K562 (cell line): ENCODE measurements at regions not wholly inside any gene's neighbourhood (a gene's known extent, or its start where the extent isn't known, plus 50 kb on each side); places are given as distances from the start of the nearest gene placed in this dataset.

Experiments
- ATAC-seq: fragments of 200-7000 bp; cut with Tn5 transposase; 3 replicates; pipeline ENCODE4 v1.9.1; 2020; ENCODE audit warnings: moderate library complexity
- BruUV-seq: library from RNA; stranded (reverse); fragments of 400-500 nt; replicated peaks from 2 replicates; lab custom pipeline; 2021; lab: Mats Ljungman, UMichigan
- CTCF ChIA-PET: fragments of 300-600 bp; formaldehyde crosslinking; extraction: SDS; loops from one replicate; lab custom pipeline; 2021; ENCODE audit warnings: low intra/inter-chr PET ratio; lab: Yijun Ruan, JAX
- POLR2A ChIA-PET: fragments of 300-600, 350-650 bp; sonication (Branson Sonifier 250); formaldehyde crosslinking; extraction: SDS; loops from one replicate; lab custom pipeline; 2021; ENCODE audit warnings: antibody characterized with exemption, inconsistent platforms; lab: Yijun Ruan, JAX
- DNase-seq, 4 experiments: peaks; one replicate each; pipeline versions ENCODE4 v3.0.0 to v3.0.0-alpha.2; 2011 to 2018; ENCODE audit warnings: low spot score in 3 of 4, mixed read lengths in 3 of 4; ENCODE audit errors: extremely low read depth in 1 of 4
- FAIRE-seq: peaks from 2 replicates; lab custom pipeline; 2011; peaks lifted over from hg19 to GRCh38; lab: Jason Lieb, UNC
- H2AFZ ChIP-seq: 2 replicates; pipeline ENCODE4 v1.6.0; 2011; ENCODE audit warnings: low read depth, low read length, control low read depth, inconsistent platforms
- H3K27ac ChIP-seq: fragments of 200-600 bp; 3 replicates; pipeline ENCODE4 v1.8.0; 2011; ENCODE audit warnings: low read depth, mild to moderate bottlenecking, control low read depth, inconsistent platforms, low read length, moderate library complexity, mixed read lengths; ENCODE audit errors: extremely low read depth
- H3K27me3 ChIP-seq, 2 experiments: fragments of 300-600 bp in 1 of 2; 2 replicates in 1 of 2; 3 replicates in 1 of 2; pipeline versions ENCODE4 v1.6.0 to v1.8.0; 2011; ENCODE audit warnings: inconsistent platforms in 2 of 2, low read length in 2 of 2, mild to moderate bottlenecking in 1 of 2, mixed read lengths in 1 of 2, moderate library complexity in 1 of 2; ENCODE audit not compliant: control insufficient read depth in 2 of 2, insufficient read depth in 2 of 2
- H3K36me3 ChIP-seq: fragments of 300-600 bp; 3 replicates; pipeline ENCODE4 v1.8.0; 2011; ENCODE audit warnings: mild to moderate bottlenecking, low read length, inconsistent platforms; ENCODE audit not compliant: control insufficient read depth, insufficient read depth
- H3K4me1 ChIP-seq, 2 experiments: fragments of 200-600 bp in 1 of 2; replicated peaks in 1 of 2; 2 replicates in 1 of 2; 3 replicates in 1 of 2; pipeline versions ENCODE4 v1.5.1 to v1.8.0; 2011; ENCODE audit warnings: inconsistent platforms in 2 of 2, low read length in 2 of 2, mild to moderate bottlenecking in 1 of 2, mixed read lengths in 1 of 2, moderate library complexity in 1 of 2; ENCODE audit not compliant: control insufficient read depth in 2 of 2, insufficient read depth in 2 of 2
- H3K4me2 ChIP-seq: 2 replicates; pipeline ENCODE4 v1.6.1; 2011; ENCODE audit warnings: low read length, control low read depth, inconsistent platforms, mixed read lengths; ENCODE audit not compliant: insufficient read depth
- H3K4me3 ChIP-seq: fragments of 200-600 bp; sonication (generic), shearing (Covaris generic); 2 replicates; pipeline ENCODE4 v1.5.1; 2016; ENCODE audit warnings: control low read depth, inconsistent platforms
- H3K79me2 ChIP-seq: fragments of 200-600 bp; 3 replicates; pipeline ENCODE4 v1.8.0; 2011; ENCODE audit warnings: low read length, inconsistent platforms; ENCODE audit not compliant: control insufficient read depth, insufficient read depth
- H3K9ac ChIP-seq, 2 experiments: 2 replicates each; pipeline versions ENCODE4 v1.6.0 to v1.6.1; 2011; ENCODE audit warnings: low read depth in 2 of 2, low read length in 2 of 2, control low read depth in 1 of 2, inconsistent platforms in 1 of 2, mild to moderate bottlenecking in 1 of 2, mixed read lengths in 1 of 2; ENCODE audit not compliant: insufficient read depth in 1 of 2
- H3K9me1 ChIP-seq: one replicate; pipeline ENCODE4 v1.6.0; 2011; ENCODE audit warnings: inconsistent platforms, mild to moderate bottlenecking, low read length, moderate library complexity; ENCODE audit not compliant: control insufficient read depth, insufficient read depth
- H3K9me3 ChIP-seq: replicated peaks from 2 replicates; pipeline ENCODE4 v1.5.1; 2011; ENCODE audit warnings: low read depth, low read length, inconsistent platforms; ENCODE audit not compliant: control insufficient read depth, insufficient read depth
- H4K20me1 ChIP-seq: replicated peaks from 2 replicates; pipeline ENCODE4 v1.6.1; 2011; ENCODE audit warnings: low read length, inconsistent platforms, mixed read lengths; ENCODE audit not compliant: control insufficient read depth, insufficient read depth
- BRF1 ChIP-seq: IDR thresholded peaks from 3 replicates; pipeline ENCODE4 v1.6.1; 2011; ENCODE audit warnings: borderline replicate concordance, mild to moderate bottlenecking; ENCODE audit not compliant: insufficient read length; ENCODE audit errors: extremely low read depth
- DNMT1 ChIP-seq: fragments of 450-650 bp; IDR thresholded peaks from 2 replicates; pipeline ENCODE4 v1.6.1; 2016; ENCODE audit warnings: antibody characterized with exemption, mild to moderate bottlenecking
- FOXP1 ChIP-seq: sonication (generic); formaldehyde crosslinking; IDR thresholded peaks from 2 replicates; pipeline ENCODE4 v1.8.0; 2022; ENCODE audit warnings: mild to moderate bottlenecking, missing genetic modification reagents
- MAZ ChIP-seq, 2 experiments: fragments of 450-650 bp in 1 of 2; sonication (generic) in 1 of 2; formaldehyde crosslinking; IDR thresholded peaks in 1 of 2; conservative IDR thresholded peaks in 1 of 2; 2 replicates each; pipeline versions ENCODE4 v1.4.0 to v1.5.0; 2020; ENCODE audit warnings: mild to moderate bottlenecking in 1 of 2, missing genetic modification reagents in 1 of 2
- NCOA1 ChIP-seq: fragments of 450-650 bp; IDR thresholded peaks from 2 replicates; pipeline ENCODE4 v1.6.1; 2016; ENCODE audit warnings: low read depth
- OTX1 ChIP-seq: fragments of 450-650 bp; formaldehyde crosslinking; IDR thresholded peaks from 2 replicates; pipeline ENCODE4 v1.4.0; 2022; ENCODE audit warnings: mild to moderate bottlenecking
- PCBP2 ChIP-seq: fragments of 200-400 bp; formaldehyde crosslinking; IDR thresholded peaks from 2 replicates; pipeline ENCODE4 v1.6.1; 2018; ENCODE audit warnings: low read length, low read depth, mild to moderate bottlenecking, moderate library complexity; ENCODE audit not compliant: poor library complexity, severe bottlenecking
- RFX7 ChIP-seq: fragments of 250-450 bp; sonication (Bioruptor Pico); IDR thresholded peaks from 2 replicates; pipeline ENCODE4 v1.5.1; 2021; ENCODE audit warnings: mild to moderate bottlenecking
- ZNF12 ChIP-seq: sonication (generic); formaldehyde crosslinking; IDR thresholded peaks from 2 replicates; pipeline ENCODE4 v1.4.0; 2020; ENCODE audit warnings: mild to moderate bottlenecking, missing genetic modification reagents
- ZNF184 ChIP-seq: sonication (generic); formaldehyde crosslinking; IDR thresholded peaks from 2 replicates; pipeline ENCODE4 v1.5.0; 2020; ENCODE audit warnings: missing genetic modification reagents
- WGBS: fragments of 100-300 bp; shearing (Covaris generic); methylation state at CpG from one replicate; pipeline ENCODE4 v1.1.6; 2016; ENCODE audit warnings: low coverage, mixed read lengths; ENCODE audit not compliant: insufficient coverage; ENCODE audit errors: missing lambda C conversion rate; 5-methylcytosine and 5-hydroxymethylcytosine counted together
- in situ Hi-C: fragments of 300-500 bp; cut with MboI; formaldehyde crosslinking; loops from 4 replicates; pipeline ENCODE4 v1.15.0; 2018; ENCODE audit warnings: inconsistent platforms, mixed read lengths
- intact Hi-C: fragments of 100-400 bp; cut with micrococcal nuclease; formaldehyde crosslinking; loops from 2 replicates; pipeline ENCODE4 v1.14.2; 2022
- TF ChIP-seq, protein P1 (sequence below): fragments of 450-650 bp; formaldehyde crosslinking; conservative IDR thresholded peaks from 2 replicates; pipeline ENCODE4 v1.4.0; 2022; ENCODE audit warnings: mild to moderate bottlenecking, missing genetic modification characterization
- TF ChIP-seq, protein P2 (sequence below): sonication (generic); formaldehyde crosslinking; IDR thresholded peaks from 2 replicates; pipeline ENCODE4 v1.8.0; 2022; ENCODE audit warnings: missing genetic modification reagents, mild to moderate bottlenecking, borderline replicate concordance

DNA sequence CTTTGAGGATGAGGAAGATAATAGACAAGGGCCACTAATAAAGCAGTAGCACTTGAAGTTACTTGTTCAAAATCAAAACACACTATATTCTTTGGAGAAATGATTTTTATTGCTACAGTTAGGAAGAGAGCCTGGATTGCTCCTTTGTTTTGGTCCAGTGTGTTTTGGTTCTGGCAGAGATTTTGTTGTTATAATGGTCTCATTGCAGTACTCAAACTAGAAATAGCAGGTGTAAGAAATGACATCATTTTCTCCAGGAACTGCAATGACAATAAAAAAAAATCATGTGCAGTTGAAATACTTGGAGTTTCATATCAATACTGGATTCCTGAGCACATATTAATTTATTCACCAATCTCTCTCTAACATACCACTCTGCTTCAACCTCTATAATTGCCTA is 490.3 kb downstream of the CCDC85A start:
- Histone ChIP-seq H4K20me1 (no peaks in the 10 kb centered on the region), H3K9me1 (no peaks in the 10 kb centered on the region), H3K9me3 (no peaks in the 10 kb centered on the region), H3K79me2 (no peaks in the 10 kb centered on the region), H2AFZ (no peak overlapping the region), H3K4me2 (no peak overlapping the region), H3K9ac (no peak overlapping the region), H3K36me3 (no peaks in the 10 kb centered on the region), H3K27ac (no peak overlapping the region), H3K4me3 (no peak overlapping the region)
- no peak for FAIRE-seq
- intact Hi-C loops (no loop called here), in situ Hi-C loops (no loop called here)
- CTCF ChIA-PET, result no interaction called here
- BruUV-seq, result no TSS peak
- TF ChIP-seq RFX7 (CRISPR knock-in tag) (no peak), PCBP2 (no peak), BRF1 (no peak), FOXP1 (CRISPR knock-in tag) (no peak)
- TF ChIP-seq, protein P1, sequence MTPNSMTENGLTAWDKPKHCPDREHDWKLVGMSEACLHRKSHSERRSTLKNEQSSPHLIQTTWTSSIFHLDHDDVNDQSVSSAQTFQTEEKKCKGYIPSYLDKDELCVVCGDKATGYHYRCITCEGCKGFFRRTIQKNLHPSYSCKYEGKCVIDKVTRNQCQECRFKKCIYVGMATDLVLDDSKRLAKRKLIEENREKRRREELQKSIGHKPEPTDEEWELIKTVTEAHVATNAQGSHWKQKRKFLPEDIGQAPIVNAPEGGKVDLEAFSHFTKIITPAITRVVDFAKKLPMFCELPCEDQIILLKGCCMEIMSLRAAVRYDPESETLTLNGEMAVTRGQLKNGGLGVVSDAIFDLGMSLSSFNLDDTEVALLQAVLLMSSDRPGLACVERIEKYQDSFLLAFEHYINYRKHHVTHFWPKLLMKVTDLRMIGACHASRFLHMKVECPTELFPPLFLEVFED (CRISPR knock-in tag), result no peak
- TF ChIP-seq, all 486 proteins: peak for 0
- POLR2A ChIA-PET, result no interaction called here
- Histone ChIP-seq H3K27me3 (no peaks in the 10 kb centered on the region), H3K4me1 (no peaks in the 10 kb centered on the region)
- ATAC-seq (no peak), DNase-seq (no peak)

DNA sequence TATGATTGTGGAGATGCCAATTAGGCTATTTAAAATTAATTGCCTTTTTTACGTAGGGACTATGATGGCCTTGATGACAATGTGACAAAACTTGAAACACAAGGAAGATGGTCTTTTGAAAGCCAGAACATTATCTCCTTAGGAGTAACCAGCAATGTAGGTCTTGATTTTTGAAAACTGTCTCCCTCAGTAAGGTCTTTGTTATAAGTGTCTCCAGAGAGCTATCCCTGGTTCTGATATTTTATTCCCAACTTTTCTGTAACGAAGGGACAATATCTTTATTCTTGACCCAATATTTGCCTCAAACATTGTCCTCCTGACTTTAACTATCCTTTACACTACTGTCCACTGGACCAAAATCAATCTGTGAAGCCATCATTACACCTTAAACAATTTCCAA is 493.2 kb downstream of the CCDC85A start:
- no peak overlapping the region for H3K4me3 ChIP-seq
- ATAC-seq (no peak), FAIRE-seq (no peak), DNase-seq (no peak)
- no peaks in the 10 kb centered on the region for H3K9me1 ChIP-seq
- no peak overlapping the region for H3K4me2 ChIP-seq
- ChIA-PET CTCF (no interaction called here), POLR2A (no interaction called here)
- intact Hi-C loops, result no loop called here
- no peaks in the 10 kb centered on the region for H3K27me3 ChIP-seq
- no peaks in the 10 kb centered on the region for H4K20me1 ChIP-seq
- H3K4me1 ChIP-seq, result no peaks in the 10 kb centered on the region
- BruUV-seq, result no TSS peak
- WGBS, result 0% methylated on average over 2 of the region's 2 CpGs
- no peak overlapping the region for H2AFZ ChIP-seq
- no peaks in the 10 kb centered on the region for H3K9me3 ChIP-seq
- no peaks in the 10 kb centered on the region for H3K36me3 ChIP-seq
- H3K79me2 ChIP-seq, result no peaks in the 10 kb centered on the region
- in situ Hi-C loops, result no loop called here
- H3K9ac ChIP-seq, result no peak overlapping the region
- H3K27ac ChIP-seq, result no peak overlapping the region
- TF ChIP-seq MAZ (CRISPR knock-in tag; conservative IDR thresholded peaks at IDR 0.05 in 1 of 2, IDR thresholded peaks at IDR 0.05 in 1 of 2), result no peak
- no peak for TF ChIP-seq ZNF12 (CRISPR knock-in tag)
- TF ChIP-seq NCOA1, result no peak
- TF ChIP-seq OTX1 (CRISPR knock-in tag), result no peak
- TF ChIP-seq, protein P2, sequence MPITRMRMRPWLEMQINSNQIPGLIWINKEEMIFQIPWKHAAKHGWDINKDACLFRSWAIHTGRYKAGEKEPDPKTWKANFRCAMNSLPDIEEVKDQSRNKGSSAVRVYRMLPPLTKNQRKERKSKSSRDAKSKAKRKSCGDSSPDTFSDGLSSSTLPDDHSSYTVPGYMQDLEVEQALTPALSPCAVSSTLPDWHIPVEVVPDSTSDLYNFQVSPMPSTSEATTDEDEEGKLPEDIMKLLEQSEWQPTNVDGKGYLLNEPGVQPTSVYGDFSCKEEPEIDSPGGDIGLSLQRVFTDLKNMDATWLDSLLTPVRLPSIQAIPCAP (CRISPR knock-in tag), result no peak
- TF ChIP-seq DNMT1, result no peak
- no peak for TF ChIP-seq ZNF184 (CRISPR knock-in tag)
